ENCODE measurements at regions not wholly inside any gene's neighbourhood (a gene's known extent, or its start where the extent isn't known, plus 50 kb on each side); places are given as distances from the start of the nearest gene placed in this dataset.

GRCh38 chr13:50598338-50598737 is 245.2 kb downstream of the DLEU7 start:
- H3K27me3 ChIP-seq = no peaks in the 10 kb centered on the region
- H3K36me3 ChIP-seq = no peaks in the 10 kb centered on the region
- no peak overlapping the region for H3K27ac ChIP-seq
- H3K4me3 ChIP-seq = no peak overlapping the region
- H3K9me3 ChIP-seq = no peaks in the 10 kb centered on the region
- intact Hi-C loops (cut with DNase I) = no loop called here
- no peak for DNase-seq
- TF ChIP-seq CTCF (IDR thresholded peaks at IDR 0.05) = no peak
- H3K9ac ChIP-seq (ENCODE audit: low read depth in 2 of 2, low read length in 2 of 2) = no peak overlapping the region
- no peaks in the 10 kb centered on the region for H3K4me1 ChIP-seq

- no peak overlapping the region for H3K9ac ChIP-seq (ENCODE audit: low read depth in 2 of 2, low read length in 2 of 2)
- TF ChIP-seq CTCF (IDR thresholded peaks at IDR 0.05) = no peak
- no peaks in the 10 kb centered on the region for H3K36me3 ChIP-seq
- no peaks in the 10 kb centered on the region for H3K9me3 ChIP-seq
- H3K4me1 ChIP-seq = no peaks in the 10 kb centered on the region
- intact Hi-C loops (cut with DNase I) = no loop called here
- no peaks in the 10 kb centered on the region for H3K27me3 ChIP-seq
- DNase-seq = no peak
- H3K27ac ChIP-seq = no peak overlapping the region
- H3K4me3 ChIP-seq = no peak overlapping the region
Observed at GRCh38 chr13:50599046-50599445, 244.4 kb downstream of the DLEU7 start.

GRCh38 chr13:50599927-50600326 is 243.6 kb downstream of the DLEU7 start:
- Histone ChIP-seq H3K9ac (ENCODE audit: low read depth in 2 of 2, low read length in 2 of 2) (no peak overlapping the region), H3K9me3 (no peaks in the 10 kb centered on the region), H3K27ac (no peak overlapping the region), H3K4me1 (no peaks in the 10 kb centered on the region), H3K36me3 (no peaks in the 10 kb centered on the region), H3K4me3 (no peak overlapping the region), H3K27me3 (no peaks in the 10 kb centered on the region)
- TF ChIP-seq CTCF (IDR thresholded peaks at IDR 0.05) = no peak
- DNase-seq = no peak
- intact Hi-C loops (cut with DNase I) = no loop called here

GRCh38 chr13:50608370-50608769 is 235.1 kb downstream of the DLEU7 start:
- Histone ChIP-seq H3K27me3 (no peaks in the 10 kb centered on the region), H3K4me1 (no peaks in the 10 kb centered on the region), H3K4me3 (no peak overlapping the region), H3K27ac (no peak overlapping the region), H3K9ac (ENCODE audit: low read depth in 2 of 2, low read length in 2 of 2) (no peak overlapping the region), H3K9me3 (no peaks in the 10 kb centered on the region), H3K36me3 (no peaks in the 10 kb centered on the region)
- no peak for TF ChIP-seq CTCF (IDR thresholded peaks at IDR 0.05)
- intact Hi-C loops (cut with DNase I) = no loop called here
- no peak for DNase-seq

GRCh38 chr13:50609011-50609410 is 234.5 kb downstream of the DLEU7 start:
- no peak overlapping the region for H3K4me3 ChIP-seq
- intact Hi-C loops (cut with DNase I) = no loop called here
- no peaks in the 10 kb centered on the region for H3K4me1 ChIP-seq
- H3K9ac ChIP-seq (ENCODE audit: low read depth in 2 of 2, low read length in 2 of 2) = no peak overlapping the region
- no peak overlapping the region for H3K27ac ChIP-seq
- no peaks in the 10 kb centered on the region for H3K36me3 ChIP-seq
- no peaks in the 10 kb centered on the region for H3K9me3 ChIP-seq
- no peaks in the 10 kb centered on the region for H3K27me3 ChIP-seq
- TF ChIP-seq CTCF (IDR thresholded peaks at IDR 0.05) = no peak
- no peak for DNase-seq

GRCh38 chr13:50610238-50610637 is 233.3 kb downstream of the DLEU7 start:
- intact Hi-C loops (cut with DNase I) = no loop called here
- H3K4me1 ChIP-seq = no peaks in the 10 kb centered on the region
- H3K9me3 ChIP-seq = no peaks in the 10 kb centered on the region
- no peak for TF ChIP-seq CTCF (IDR thresholded peaks at IDR 0.05)
- no peak overlapping the region for H3K27ac ChIP-seq
- no peaks in the 10 kb centered on the region for H3K27me3 ChIP-seq
- no peaks in the 10 kb centered on the region for H3K36me3 ChIP-seq
- no peak overlapping the region for H3K9ac ChIP-seq (ENCODE audit: low read depth in 2 of 2, low read length in 2 of 2)
- H3K4me3 ChIP-seq = no peak overlapping the region
- no peak for DNase-seq

Data from colonic mucosa (tissue), 4 donors.